ENCODE measurements at regions not wholly inside any gene's neighbourhood (a gene's known extent, or its start where the extent isn't known, plus 50 kb on each side); places are given as distances from the start of the nearest gene placed in this dataset.

DNA sequence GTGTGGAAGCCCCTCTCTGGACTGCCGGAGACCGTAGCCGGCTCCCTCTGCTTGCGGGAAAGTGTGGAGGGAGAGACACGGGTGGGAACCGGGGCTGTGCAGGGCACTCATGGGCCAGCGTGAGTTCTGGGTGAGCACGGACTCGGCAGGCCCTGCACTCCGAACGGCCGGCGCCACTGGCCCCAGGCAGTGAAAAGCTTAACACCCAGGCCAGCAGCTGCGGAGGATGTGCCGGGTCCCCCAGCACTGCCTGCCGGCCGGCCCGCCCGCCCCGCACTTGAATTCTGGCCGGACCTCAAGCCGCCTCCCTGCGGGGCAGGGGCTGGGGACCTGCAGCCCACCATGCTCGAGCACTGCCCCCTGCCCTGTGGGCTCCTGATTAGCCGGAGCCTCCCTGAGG is 147.0 kb downstream of the FGF9 start:
- no peak overlapping the region for H3K18ac ChIP-seq (ENCODE audit: low read length)
- H3K4ac ChIP-seq (ENCODE audit: low read depth, low read length), result no peak overlapping the region
- H3K56ac ChIP-seq (ENCODE audit: low read length), result no peak overlapping the region
- H2BK5ac ChIP-seq (ENCODE audit: low read length), result no peak overlapping the region
- no peaks in the 10 kb centered on the region for H3K36me3 ChIP-seq (ENCODE audit: control insufficient read depth, insufficient read depth, low read length)
- no peak overlapping the region for H3K23ac ChIP-seq (ENCODE audit: low read length)
- no peak overlapping the region for H2BK120ac ChIP-seq (ENCODE audit: low read depth, low read length)
- no peak overlapping the region for H3K9ac ChIP-seq (ENCODE audit: low read length)
- no peak overlapping the region for H3K27ac ChIP-seq (ENCODE audit: low read depth, low read length)
- H3K4me1 ChIP-seq (ENCODE audit: control insufficient read depth, low read depth, low read length), result no peaks in the 10 kb centered on the region
- H4K8ac ChIP-seq (ENCODE audit: low read depth, low read length), result no peak overlapping the region
- no peak overlapping the region for H3K4me2 ChIP-seq (ENCODE audit: low read length)
- no peaks in the 10 kb centered on the region for H3K79me1 ChIP-seq (ENCODE audit: low read length)
- no peak overlapping the region for H3K4me3 ChIP-seq (ENCODE audit: low read length)
- no peak for DNase-seq
- no peak overlapping the region for H4K5ac ChIP-seq (ENCODE audit: low read length)
- no peaks in the 10 kb centered on the region for H3K79me2 ChIP-seq (ENCODE audit: control insufficient read depth, insufficient read depth, low read length)
- H2BK15ac ChIP-seq (replicated peaks; ENCODE audit: low read depth), result no peak overlapping the region
- no CpG with 5 or more reads among the region's 25 CpGs for WGBS (ENCODE audit: extremely low coverage, insufficient coverage, low lambda C conversion rate)
- H2AK5ac ChIP-seq (ENCODE audit: low read length), result no peak overlapping the region
- H3K27me3 ChIP-seq (ENCODE audit: insufficient read depth, low read length, poor library complexity), result no peaks in the 10 kb centered on the region

DNA sequence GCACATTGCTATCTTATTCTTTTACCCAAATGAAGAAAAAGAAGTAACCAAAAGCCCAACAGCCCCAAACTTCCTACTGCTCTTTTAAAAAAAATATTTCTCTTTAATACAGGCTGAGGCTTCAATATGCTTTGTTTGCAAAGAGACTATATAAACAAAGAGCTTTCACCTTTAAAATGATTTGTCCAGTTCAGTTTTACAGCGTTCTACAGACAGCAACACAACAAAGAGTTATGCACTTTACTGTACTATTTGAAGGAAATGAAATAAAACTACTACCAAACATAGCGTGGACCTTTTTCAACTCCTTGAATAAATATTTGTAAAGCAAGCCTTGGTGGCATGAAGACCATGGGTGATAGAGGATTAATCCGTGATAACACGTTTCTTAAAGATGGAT is 151.2 kb downstream of the FGF9 start:
- Histone ChIP-seq H3K4ac (ENCODE audit: low read depth, low read length) (no peak overlapping the region), H3K36me3 (ENCODE audit: control insufficient read depth, insufficient read depth, low read length) (no peaks in the 10 kb centered on the region), H2BK5ac (ENCODE audit: low read length) (no peak overlapping the region), H3K23ac (ENCODE audit: low read length) (no peak overlapping the region), H3K56ac (ENCODE audit: low read length) (no peak overlapping the region), H3K27ac (ENCODE audit: low read depth, low read length) (no peak overlapping the region), H3K79me2 (ENCODE audit: control insufficient read depth, insufficient read depth, low read length) (no peaks in the 10 kb centered on the region), H3K79me1 (ENCODE audit: low read length) (no peaks in the 10 kb centered on the region), H3K27me3 (ENCODE audit: insufficient read depth, low read length, poor library complexity) (no peaks in the 10 kb centered on the region), H3K4me3 (ENCODE audit: low read length) (no peak overlapping the region), H3K18ac (ENCODE audit: low read length) (no peak overlapping the region), H4K5ac (ENCODE audit: low read length) (no peak overlapping the region), H2AK5ac (ENCODE audit: low read length) (no peak overlapping the region), H3K4me2 (ENCODE audit: low read length) (no peak overlapping the region), H2BK120ac (ENCODE audit: low read depth, low read length) (no peak overlapping the region), H3K4me1 (ENCODE audit: control insufficient read depth, low read depth, low read length) (no peaks in the 10 kb centered on the region), H4K8ac (ENCODE audit: low read depth, low read length) (no peak overlapping the region), H3K9ac (ENCODE audit: low read length) (no peak overlapping the region), H2BK15ac (replicated peaks; ENCODE audit: low read depth) (no peak overlapping the region)
- no CpG with 5 or more reads among the region's 4 CpGs for WGBS (ENCODE audit: extremely low coverage, insufficient coverage, low lambda C conversion rate)
- DNase-seq, result no peak

GRCh38 chr13:21823416-21823815 is 152.5 kb downstream of the FGF9 start:
- Histone ChIP-seq H3K4me3 (ENCODE audit: low read length) (no peak overlapping the region), H4K5ac (ENCODE audit: low read length) (no peak overlapping the region), H3K79me1 (ENCODE audit: low read length) (no peaks in the 10 kb centered on the region), H3K4ac (ENCODE audit: low read depth, low read length) (no peak overlapping the region), H2AK5ac (ENCODE audit: low read length) (no peak overlapping the region), H3K18ac (ENCODE audit: low read length) (no peak overlapping the region), H3K4me2 (ENCODE audit: low read length) (no peak overlapping the region), H3K79me2 (ENCODE audit: control insufficient read depth, insufficient read depth, low read length) (no peaks in the 10 kb centered on the region), H3K23ac (ENCODE audit: low read length) (no peak overlapping the region), H3K4me1 (ENCODE audit: control insufficient read depth, low read depth, low read length) (no peaks in the 10 kb centered on the region), H3K9ac (ENCODE audit: low read length) (no peak overlapping the region), H3K27me3 (ENCODE audit: insufficient read depth, low read length, poor library complexity) (no peaks in the 10 kb centered on the region), H4K8ac (ENCODE audit: low read depth, low read length) (no peak overlapping the region), H2BK120ac (ENCODE audit: low read depth, low read length) (no peak overlapping the region), H3K27ac (ENCODE audit: low read depth, low read length) (no peak overlapping the region), H3K36me3 (ENCODE audit: control insufficient read depth, insufficient read depth, low read length) (no peaks in the 10 kb centered on the region), H2BK5ac (ENCODE audit: low read length) (no peak overlapping the region), H2BK15ac (replicated peaks; ENCODE audit: low read depth) (no peak overlapping the region), H3K56ac (ENCODE audit: low read length) (no peak overlapping the region)
- no CpG with 5 or more reads among the region's 6 CpGs for WGBS (ENCODE audit: extremely low coverage, insufficient coverage, low lambda C conversion rate)
- DNase-seq, result no peak

DNA sequence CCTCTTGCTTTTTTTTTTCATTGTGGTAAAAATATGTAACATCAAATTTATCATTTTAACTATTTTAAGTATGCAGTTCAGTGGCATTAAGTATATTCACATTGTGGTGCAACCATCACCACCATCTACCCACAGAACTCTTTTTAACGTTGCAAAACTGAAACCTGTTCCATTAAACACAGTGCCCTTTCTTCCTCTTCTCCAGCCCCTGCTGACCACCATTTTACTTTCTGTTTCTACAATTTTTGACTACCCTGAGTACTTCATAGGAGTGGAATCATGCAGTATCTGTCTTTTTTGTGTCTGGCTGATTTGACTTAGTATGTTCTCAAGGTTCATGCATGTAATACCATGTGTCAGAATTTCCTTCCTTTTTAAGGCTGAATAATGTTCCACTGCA is 153.1 kb downstream of the FGF9 start:
- Histone ChIP-seq H3K36me3 (ENCODE audit: control insufficient read depth, insufficient read depth, low read length) (no peaks in the 10 kb centered on the region), H3K4ac (ENCODE audit: low read depth, low read length) (no peak overlapping the region), H3K4me3 (ENCODE audit: low read length) (no peak overlapping the region), H3K4me1 (ENCODE audit: control insufficient read depth, low read depth, low read length) (no peaks in the 10 kb centered on the region), H3K79me1 (ENCODE audit: low read length) (no peaks in the 10 kb centered on the region), H3K18ac (ENCODE audit: low read length) (no peak overlapping the region), H2AK5ac (ENCODE audit: low read length) (no peak overlapping the region), H2BK5ac (ENCODE audit: low read length) (no peak overlapping the region), H3K23ac (ENCODE audit: low read length) (no peak overlapping the region), H3K27ac (ENCODE audit: low read depth, low read length) (no peak overlapping the region), H3K79me2 (ENCODE audit: control insufficient read depth, insufficient read depth, low read length) (no peaks in the 10 kb centered on the region), H3K27me3 (ENCODE audit: insufficient read depth, low read length, poor library complexity) (no peaks in the 10 kb centered on the region), H3K56ac (ENCODE audit: low read length) (no peak overlapping the region), H3K4me2 (ENCODE audit: low read length) (no peak overlapping the region), H2BK120ac (ENCODE audit: low read depth, low read length) (no peak overlapping the region), H2BK15ac (replicated peaks; ENCODE audit: low read depth) (no peak overlapping the region), H4K8ac (ENCODE audit: low read depth, low read length) (no peak overlapping the region), H3K9ac (ENCODE audit: low read length) (no peak overlapping the region), H4K5ac (ENCODE audit: low read length) (no peak overlapping the region)
- no CpG with 5 or more reads among the region's 1 CpG for WGBS (ENCODE audit: extremely low coverage, insufficient coverage, low lambda C conversion rate)
- DNase-seq, result no peak

DNA sequence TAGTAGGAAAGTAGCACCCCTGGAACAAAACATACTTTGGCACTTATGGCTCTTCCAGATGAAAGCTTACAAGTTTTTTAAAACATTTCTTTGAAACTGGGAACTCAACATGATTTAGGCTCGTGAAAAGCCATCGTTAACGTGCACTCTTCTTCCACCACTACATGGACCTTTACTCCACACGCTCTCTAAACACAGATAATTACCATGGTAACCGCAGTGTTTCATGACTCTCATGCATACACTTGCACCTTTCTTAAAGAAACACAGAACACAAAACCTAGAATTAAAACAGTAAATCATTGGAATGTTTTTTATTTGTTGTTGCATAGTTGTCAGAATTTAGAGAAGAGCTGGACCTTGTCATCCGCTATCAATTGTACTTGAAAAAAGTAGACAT is 154.3 kb downstream of the FGF9 start:
- no CpG with 5 or more reads among the region's 6 CpGs for WGBS (ENCODE audit: extremely low coverage, insufficient coverage, low lambda C conversion rate)
- Histone ChIP-seq H3K9ac (ENCODE audit: low read length) (no peak overlapping the region), H3K36me3 (ENCODE audit: control insufficient read depth, insufficient read depth, low read length) (no peaks in the 10 kb centered on the region), H3K23ac (ENCODE audit: low read length) (no peak overlapping the region), H3K56ac (ENCODE audit: low read length) (no peak overlapping the region), H3K79me2 (ENCODE audit: control insufficient read depth, insufficient read depth, low read length) (no peaks in the 10 kb centered on the region), H4K8ac (ENCODE audit: low read depth, low read length) (no peak overlapping the region), H3K4ac (ENCODE audit: low read depth, low read length) (no peak overlapping the region), H2AK5ac (ENCODE audit: low read length) (no peak overlapping the region), H3K27ac (ENCODE audit: low read depth, low read length) (no peak overlapping the region), H3K4me1 (ENCODE audit: control insufficient read depth, low read depth, low read length) (no peaks in the 10 kb centered on the region), H3K4me2 (ENCODE audit: low read length) (no peak overlapping the region), H3K4me3 (ENCODE audit: low read length) (no peak overlapping the region), H2BK15ac (replicated peaks; ENCODE audit: low read depth) (no peak overlapping the region), H2BK120ac (ENCODE audit: low read depth, low read length) (no peak overlapping the region), H3K27me3 (ENCODE audit: insufficient read depth, low read length, poor library complexity) (no peaks in the 10 kb centered on the region), H3K18ac (ENCODE audit: low read length) (no peak overlapping the region), H2BK5ac (ENCODE audit: low read length) (no peak overlapping the region), H4K5ac (ENCODE audit: low read length) (no peak overlapping the region), H3K79me1 (ENCODE audit: low read length) (no peaks in the 10 kb centered on the region)
- peak; percentile 45 for DNase-seq

- no peak overlapping the region for H3K23ac ChIP-seq (ENCODE audit: low read length)
- no peak for DNase-seq
- H2BK5ac ChIP-seq (ENCODE audit: low read length), result no peak overlapping the region
- no peak overlapping the region for H3K4me3 ChIP-seq (ENCODE audit: low read length)
- no peak overlapping the region for H3K4me2 ChIP-seq (ENCODE audit: low read length)
- H3K4me1 ChIP-seq (ENCODE audit: control insufficient read depth, low read depth, low read length), result no peaks in the 10 kb centered on the region
- H3K36me3 ChIP-seq (ENCODE audit: control insufficient read depth, insufficient read depth, low read length), result no peaks in the 10 kb centered on the region
- H3K18ac ChIP-seq (ENCODE audit: low read length), result no peak overlapping the region
- H2BK120ac ChIP-seq (ENCODE audit: low read depth, low read length), result no peak overlapping the region
- H3K56ac ChIP-seq (ENCODE audit: low read length), result no peak overlapping the region
- H3K79me2 ChIP-seq (ENCODE audit: control insufficient read depth, insufficient read depth, low read length), result no peaks in the 10 kb centered on the region
- no peak overlapping the region for H3K27ac ChIP-seq (ENCODE audit: low read depth, low read length)
- H4K8ac ChIP-seq (ENCODE audit: low read depth, low read length), result no peak overlapping the region
- H2AK5ac ChIP-seq (ENCODE audit: low read length), result no peak overlapping the region
- no peak overlapping the region for H4K5ac ChIP-seq (ENCODE audit: low read length)
- no peak overlapping the region for H2BK15ac ChIP-seq (replicated peaks; ENCODE audit: low read depth)
- WGBS (ENCODE audit: extremely low coverage, insufficient coverage, low lambda C conversion rate), result no CpG with 5 or more reads among the region's 2 CpGs
- no peak overlapping the region for H3K9ac ChIP-seq (ENCODE audit: low read length)
- H3K27me3 ChIP-seq (ENCODE audit: insufficient read depth, low read length, poor library complexity), result no peaks in the 10 kb centered on the region
- no peak overlapping the region for H3K4ac ChIP-seq (ENCODE audit: low read depth, low read length)
- H3K79me1 ChIP-seq (ENCODE audit: low read length), result no peaks in the 10 kb centered on the region
These were observed 154.9 kb downstream of the FGF9 start for GRCh38 chr13:21825801-21826200.
